ENCODE measurements at regions not wholly inside any gene's neighbourhood (a gene's known extent, or its start where the extent isn't known, plus 50 kb on each side); places are given as distances from the start of the nearest gene placed in this dataset.
"Not testable (repeated sequence)": the region's sequence is repeated elsewhere in the genome, so short reads cannot be mapped to it uniquely, and the experiment has no call there.

DNA sequence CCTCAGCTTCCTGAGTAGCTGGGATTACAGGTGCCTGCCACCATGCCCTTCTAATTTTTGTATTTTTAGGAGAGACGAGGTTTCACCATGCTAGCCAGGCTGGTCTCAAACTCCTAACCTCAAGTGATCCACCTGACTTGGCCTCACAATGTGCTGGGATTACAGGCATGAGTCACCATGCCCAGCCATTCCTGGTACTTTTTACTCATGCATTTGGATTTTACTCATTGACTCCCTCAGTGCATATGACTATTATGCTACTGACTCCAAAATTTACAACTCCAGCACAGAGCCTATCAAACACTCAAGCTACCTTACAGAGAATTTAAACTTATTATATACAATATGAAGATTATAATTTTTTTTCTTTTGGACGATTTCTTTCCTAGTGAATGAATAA is 199.9 kb downstream of the CXXC4 start:
- DNase-seq (ENCODE audit: low spot score), result no peak
- ChIA-PET CTCF (interaction anchor here (0.6 kb wide), 1 partner anchor 52 kb away, joined by 3 read pairs; no protein-coding TSS in a partner anchor), POLR2A (ENCODE audit: low non-redundant PET) (no interaction called here)
- TF ChIP-seq, protein P1, sequence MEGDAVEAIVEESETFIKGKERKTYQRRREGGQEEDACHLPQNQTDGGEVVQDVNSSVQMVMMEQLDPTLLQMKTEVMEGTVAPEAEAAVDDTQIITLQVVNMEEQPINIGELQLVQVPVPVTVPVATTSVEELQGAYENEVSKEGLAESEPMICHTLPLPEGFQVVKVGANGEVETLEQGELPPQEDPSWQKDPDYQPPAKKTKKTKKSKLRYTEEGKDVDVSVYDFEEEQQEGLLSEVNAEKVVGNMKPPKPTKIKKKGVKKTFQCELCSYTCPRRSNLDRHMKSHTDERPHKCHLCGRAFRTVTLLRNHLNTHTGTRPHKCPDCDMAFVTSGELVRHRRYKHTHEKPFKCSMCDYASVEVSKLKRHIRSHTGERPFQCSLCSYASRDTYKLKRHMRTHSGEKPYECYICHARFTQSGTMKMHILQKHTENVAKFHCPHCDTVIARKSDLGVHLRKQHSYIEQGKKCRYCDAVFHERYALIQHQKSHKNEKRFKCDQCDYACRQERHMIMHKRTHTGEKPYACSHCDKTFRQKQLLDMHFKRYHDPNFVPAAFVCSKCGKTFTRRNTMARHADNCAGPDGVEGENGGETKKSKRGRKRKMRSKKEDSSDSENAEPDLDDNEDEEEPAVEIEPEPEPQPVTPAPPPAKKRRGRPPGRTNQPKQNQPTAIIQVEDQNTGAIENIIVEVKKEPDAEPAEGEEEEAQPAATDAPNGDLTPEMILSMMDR (conservative IDR thresholded peaks at IDR 0.05; ENCODE audit: low read depth), result no peak
- no peak overlapping the region for H3K27ac ChIP-seq

DNA sequence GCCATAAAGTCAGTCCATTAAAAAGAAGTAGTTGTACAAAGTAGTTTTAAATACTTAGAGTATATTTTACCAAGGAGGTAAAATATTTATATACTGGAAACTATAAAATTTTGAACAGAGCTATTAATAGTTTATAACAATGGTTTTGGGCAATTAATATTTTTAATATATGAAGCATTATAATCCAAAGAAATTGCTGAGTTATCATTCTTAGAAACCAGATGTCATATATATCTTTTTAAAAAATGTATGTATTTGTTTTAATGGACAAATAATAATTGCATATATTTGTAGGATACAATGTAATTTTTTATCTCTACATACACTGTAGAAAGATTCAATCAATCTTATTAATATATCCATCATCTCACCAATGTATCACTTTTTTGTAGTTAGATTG is 207.8 kb downstream of the CXXC4 start:
- DNase-seq (ENCODE audit: low spot score), result no peak
- CTCF ChIA-PET, result no interaction called here
- TF ChIP-seq, protein P1 (conservative IDR thresholded peaks at IDR 0.05; ENCODE audit: low read depth), result no peak
- POLR2A ChIA-PET (ENCODE audit: low non-redundant PET), result no interaction called here
- no peak overlapping the region for H3K27ac ChIP-seq

DNA sequence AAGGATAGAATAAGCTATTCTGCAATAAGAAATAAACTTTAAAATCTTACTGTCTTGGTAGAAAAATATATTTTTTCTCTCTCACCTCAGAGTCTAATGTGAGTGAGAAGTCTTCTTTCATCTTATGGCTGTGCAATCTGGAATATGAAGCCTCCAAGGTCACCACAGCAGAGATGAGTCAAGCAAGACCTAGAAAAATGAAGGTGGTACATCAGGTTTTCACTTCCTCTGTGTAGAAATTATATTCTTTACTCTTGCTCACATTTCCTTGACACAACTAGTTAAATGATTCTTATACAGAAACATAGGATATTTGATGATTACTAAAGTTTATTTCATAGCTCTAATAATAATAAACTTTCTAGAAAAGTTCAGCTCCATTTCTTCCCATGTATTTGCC is 211.4 kb downstream of the CXXC4 start:
- POLR2A ChIA-PET (ENCODE audit: low non-redundant PET), result no interaction called here

DNA sequence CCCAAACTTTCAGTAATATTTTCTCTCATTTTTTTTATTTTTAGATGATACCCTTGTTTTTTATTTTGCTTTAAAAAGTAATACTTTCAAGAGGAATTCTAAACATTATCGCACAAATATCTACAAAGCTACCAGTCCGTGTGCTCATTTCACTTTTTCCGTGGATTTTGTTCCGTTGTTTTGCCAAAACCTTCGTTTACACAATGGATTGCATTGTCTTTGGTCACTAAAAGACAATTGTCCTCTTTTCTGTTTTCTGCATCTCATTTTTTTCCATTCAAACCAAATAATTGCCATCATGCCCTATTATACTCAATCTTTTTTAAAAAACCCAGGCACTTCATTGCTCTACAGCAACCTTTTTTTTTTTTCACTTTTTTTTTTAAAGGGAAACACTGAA is 214.9 kb downstream of the CXXC4 start:
- DNase-seq (ENCODE audit: low spot score), result no peak
- ChIA-PET POLR2A (ENCODE audit: low non-redundant PET) (no interaction called here), CTCF (interaction anchor here (0.6 kb wide), 2 partner anchors 34 to 828 kb away, joined by 3 read pairs; no protein-coding TSS in a partner anchor)
- H3K27ac ChIP-seq, result no peak overlapping the region
- TF ChIP-seq, protein P1 (conservative IDR thresholded peaks at IDR 0.05; ENCODE audit: low read depth), result no peak

More for the DNA sequence above, 211.4 kb downstream of the CXXC4 start:
- DNase-seq (ENCODE audit: low spot score), result no peak
- H3K27ac ChIP-seq, result no peak overlapping the region
- CTCF ChIA-PET, result no interaction called here
- TF ChIP-seq, protein P1 (conservative IDR thresholded peaks at IDR 0.05; ENCODE audit: low read depth), result no peak

DNA sequence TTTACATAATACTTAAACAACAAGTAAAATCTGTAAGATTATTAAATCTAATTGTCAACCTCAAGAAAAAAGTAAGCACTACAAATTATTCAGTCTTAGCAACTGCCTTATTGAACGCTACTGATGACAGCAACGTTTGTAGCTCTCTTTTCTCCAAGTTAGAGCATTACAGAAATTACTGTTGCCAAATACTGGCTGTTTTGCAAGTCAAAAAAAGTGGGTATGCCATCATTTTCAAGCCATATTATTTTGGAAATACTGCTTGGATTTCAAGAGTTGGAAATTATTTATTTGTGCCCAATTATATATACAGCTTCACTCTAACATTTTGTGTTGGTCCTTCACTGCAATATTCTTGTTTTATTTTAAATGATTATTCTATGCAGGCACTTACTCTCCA is 221.7 kb downstream of the CXXC4 start:
- TF ChIP-seq, protein P1 (conservative IDR thresholded peaks at IDR 0.05; ENCODE audit: low read depth), result no peak
- H3K27ac ChIP-seq, result no peak overlapping the region
- ChIA-PET POLR2A (ENCODE audit: low non-redundant PET) (no interaction called here), CTCF (no interaction called here)
- DNase-seq (ENCODE audit: low spot score), result no peak

DNA sequence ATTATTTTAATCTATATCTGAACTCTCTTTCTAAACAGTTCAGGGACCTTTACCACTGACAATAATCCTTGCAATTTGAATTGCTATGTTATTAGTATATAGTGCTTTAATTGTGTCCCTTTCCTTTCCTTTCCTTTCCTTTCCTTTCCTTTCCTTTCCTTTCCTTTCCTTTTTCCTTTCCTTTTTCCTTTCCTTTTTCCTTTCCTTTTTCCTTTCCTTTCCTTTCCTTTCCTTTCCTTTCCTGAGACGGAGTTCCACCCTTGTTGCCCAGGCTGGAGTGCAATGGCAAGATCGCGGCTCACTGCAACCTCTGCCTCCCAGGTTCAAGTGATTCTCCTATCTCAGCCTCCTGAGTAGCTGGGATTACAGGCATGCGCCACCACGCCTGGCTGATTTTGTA is 225.1 kb downstream of the CXXC4 start:
- H3K27ac ChIP-seq; POLR2A ChIA-PET (ENCODE audit: low non-redundant PET); DNase-seq (ENCODE audit: low spot score); CTCF ChIA-PET: not testable (repeated sequence)

DNA sequence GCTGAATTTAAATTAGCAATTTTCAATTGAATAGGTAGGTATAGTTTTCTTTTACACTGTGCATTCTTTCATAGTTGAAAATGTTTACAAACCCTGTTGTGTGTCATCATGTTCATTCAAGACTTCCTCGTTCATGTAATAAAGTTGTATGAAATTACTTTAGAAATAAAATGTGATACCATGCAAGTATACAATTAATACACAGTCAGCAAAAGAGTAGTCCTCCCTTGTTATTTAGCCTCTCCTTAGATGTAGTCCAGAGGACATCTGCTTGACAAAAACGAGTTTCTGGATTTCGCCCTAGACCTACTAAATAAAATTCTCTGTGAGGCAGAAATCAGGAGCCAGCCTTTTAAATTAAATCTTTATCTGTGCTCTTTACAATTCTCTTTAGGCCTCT is 231.6 kb downstream of the CXXC4 start:
- DNase-seq (ENCODE audit: low spot score), result no peak
- CTCF ChIA-PET, result no interaction called here
- TF ChIP-seq, protein P1 (conservative IDR thresholded peaks at IDR 0.05; ENCODE audit: low read depth), result no peak

More for the DNA sequence above, 231.6 kb downstream of the CXXC4 start:
- POLR2A ChIA-PET (ENCODE audit: low non-redundant PET), result no interaction called here
- no peak overlapping the region for H3K27ac ChIP-seq
